ENCODE measurements at regions not wholly inside any gene's neighbourhood (a gene's known extent, or its start where the extent isn't known, plus 50 kb on each side); places are given as distances from the start of the nearest gene placed in this dataset.
"Not testable (repeated sequence)": the region's sequence is repeated elsewhere in the genome, so short reads cannot be mapped to it uniquely, and the experiment has no call there.

- no peak for DNase-seq
These were observed 101.2 kb upstream of the SLC4A7 start for GRCh38 chr3:27585429-27585828.

- DNase-seq, result no peak
These were observed 100.7 kb upstream of the SLC4A7 start for GRCh38 chr3:27584874-27585273.

GRCh38 chr3:27581852-27582251, 97.7 kb upstream of the SLC4A7 start:
- no peak for DNase-seq

GRCh38 chr3:27578032-27578431, 93.8 kb upstream of the SLC4A7 start:
- no peak for DNase-seq

GRCh38 chr3:27577504-27577903, 93.3 kb upstream of the SLC4A7 start:
- no peak for DNase-seq

- DNase-seq, result no peak
These were observed 92.0 kb upstream of the SLC4A7 start for GRCh38 chr3:27576171-27576570.

GRCh38 chr3:27575499-27575898, 91.3 kb upstream of the SLC4A7 start:
- no peak for DNase-seq

- DNase-seq, result no peak
These were observed 90.2 kb upstream of the SLC4A7 start for GRCh38 chr3:27574438-27574795.

- no peak for DNase-seq
These were observed 89.7 kb upstream of the SLC4A7 start for GRCh38 chr3:27573780-27574437.

- no peak for DNase-seq
These were observed 89.0 kb upstream of the SLC4A7 start for GRCh38 chr3:27573138-27573537.

GRCh38 chr3:27571345-27571744, 87.2 kb upstream of the SLC4A7 start:
- no peak for DNase-seq

- DNase-seq, result no peak
These were observed 86.4 kb upstream of the SLC4A7 start for GRCh38 chr3:27570421-27571106.

- no peak for DNase-seq
These were observed 84.2 kb upstream of the SLC4A7 start for GRCh38 chr3:27568393-27568792.

GRCh38 chr3:27567251-27567650, 83.1 kb upstream of the SLC4A7 start:
- no peak for DNase-seq

GRCh38 chr3:27565201-27565852, 81.1 kb upstream of the SLC4A7 start:
- no peak for DNase-seq

GRCh38 chr3:27561576-27561975, 77.4 kb upstream of the SLC4A7 start:
- no peak for DNase-seq

GRCh38 chr3:27560484-27561056, 76.4 kb upstream of the SLC4A7 start:
- DNase-seq, result no peak

- DNase-seq, result no peak
These were observed 75.7 kb upstream of the SLC4A7 start for GRCh38 chr3:27559835-27560234.

- DNase-seq, result no peak
These were observed 75.2 kb upstream of the SLC4A7 start for GRCh38 chr3:27559381-27559780.

- no peak for DNase-seq
These were observed 73.2 kb upstream of the SLC4A7 start for GRCh38 chr3:27557411-27557810.

- DNase-seq, result no peak
These were observed 72.7 kb upstream of the SLC4A7 start for GRCh38 chr3:27556887-27557286.

GRCh38 chr3:27554706-27555105, 70.5 kb upstream of the SLC4A7 start:
- no peak for DNase-seq

- DNase-seq, result no peak
These were observed 69.8 kb upstream of the SLC4A7 start for GRCh38 chr3:27553886-27554540.

GRCh38 chr3:27552708-27553107, 68.5 kb upstream of the SLC4A7 start:
- not testable (repeated sequence) for DNase-seq
